Lower lobe of right lung (tissue), 2 donors: ENCODE measurements at regions not wholly inside any gene's neighbourhood (a gene's known extent, or its start where the extent isn't known, plus 50 kb on each side); places are given as distances from the start of the nearest gene placed in this dataset.
"Not testable (repeated sequence)": the region's sequence is repeated elsewhere in the genome, so short reads cannot be mapped to it uniquely, and the experiment has no call there.

ENCODE experiments used
- ATAC-seq, 2 donors: fragments of 200-7000 bp; cut with Tn5 transposase; one replicate each; pipeline ENCODE4 v1.9.1; 2020 to 2022; ENCODE audit warnings: mild to moderate bottlenecking in 2 of 2, moderate library complexity in 2 of 2
- DNase-seq: peaks from one replicate; pipeline ENCODE4 v3.0.0-alpha.2; 2020
- H3K27ac ChIP-seq: fragments of 200-600 bp; one replicate; pipeline ENCODE4 v1.8.0; 2022
- H3K27me3 ChIP-seq: fragments of 200-600 bp; one replicate; pipeline ENCODE4 v1.8.0; 2022; ENCODE audit warnings: low read depth
- H3K36me3 ChIP-seq: fragments of 200-600 bp; one replicate; pipeline ENCODE4 v1.8.0; 2022; ENCODE audit warnings: mild to moderate bottlenecking
- H3K4me1 ChIP-seq: fragments of 200-600 bp; one replicate; pipeline ENCODE4 v1.8.0; 2022
- H3K4me3 ChIP-seq: fragments of 200-600 bp; one replicate; pipeline ENCODE4 v1.8.0; 2022; ENCODE audit warnings: mild to moderate bottlenecking
- H3K9me3 ChIP-seq: fragments of 200-600 bp; one replicate; pipeline ENCODE4 v1.8.0; 2022
- CTCF ChIP-seq: fragments of 200-600 bp; IDR thresholded peaks from one replicate; pipeline ENCODE4 v1.8.0; 2022; ENCODE audit warnings: antibody characterized with exemption, mild to moderate bottlenecking
- intact Hi-C: fragments of 100-400 bp; cut with DNase I; formaldehyde crosslinking; loops from one replicate; pipeline ENCODE4 v1.11.0; 2022
- donor health status: DM: no; HTN: yes; CAD: no; lungs with severe emphysema.

GRCh38 chr4:27791640-27792039, 931.0 kb downstream of the STIM2 start:
- Histone ChIP-seq H3K4me3 (no peak overlapping the region), H3K4me1 (peaks cover 3% of the 10 kb centered on the region), H3K9me3 (no peaks in the 10 kb centered on the region), H3K27ac (no peak overlapping the region), H3K36me3 (no peaks in the 10 kb centered on the region), H3K27me3 (no peaks in the 10 kb centered on the region)
- no peak for TF ChIP-seq CTCF
- peak in 1 of 2 donors; percentile 67 for ATAC-seq
- no peak for DNase-seq
- intact Hi-C loops, result no loop called here

GRCh38 chr4:27807207-27807606, 946.6 kb downstream of the STIM2 start:
- Histone ChIP-seq H3K27me3 (no peaks in the 10 kb centered on the region), H3K36me3 (no peaks in the 10 kb centered on the region), H3K4me1 (no peaks in the 10 kb centered on the region), H3K27ac (no peak overlapping the region), H3K4me3 (no peak overlapping the region), H3K9me3 (no peaks in the 10 kb centered on the region)
- no peak for DNase-seq
- intact Hi-C loops, result no loop called here
- TF ChIP-seq CTCF, result no peak
- no peak for ATAC-seq

GRCh38 chr4:27811948-27812347, 951.3 kb downstream of the STIM2 start:
- H3K36me3 ChIP-seq, result no peaks in the 10 kb centered on the region
- DNase-seq, result no peak
- intact Hi-C loops, result no loop called here
- TF ChIP-seq CTCF, result no peak
- no peaks in the 10 kb centered on the region for H3K9me3 ChIP-seq
- ATAC-seq, result no peak
- H3K4me1 ChIP-seq, result no peaks in the 10 kb centered on the region
- no peak overlapping the region for H3K27ac ChIP-seq
- no peaks in the 10 kb centered on the region for H3K27me3 ChIP-seq
- H3K4me3 ChIP-seq, result no peak overlapping the region

GRCh38 chr4:27813226-27813625, 952.6 kb downstream of the STIM2 start:
- intact Hi-C loops, H3K9me3 ChIP-seq, H3K27ac ChIP-seq, H3K4me3 ChIP-seq, H3K27me3 ChIP-seq, H3K4me1 ChIP-seq, H3K36me3 ChIP-seq, DNase-seq, ATAC-seq: not testable (repeated sequence)

GRCh38 chr4:27813699-27814425, 953.2 kb downstream of the STIM2 start:
- H3K4me3 ChIP-seq, H3K4me1 ChIP-seq, DNase-seq, H3K27me3 ChIP-seq, ATAC-seq, H3K36me3 ChIP-seq, H3K9me3 ChIP-seq, H3K27ac ChIP-seq, intact Hi-C loops: not testable (repeated sequence)

- intact Hi-C loops, result no loop called here
- no peak for ATAC-seq
- TF ChIP-seq CTCF, result no peak
- Histone ChIP-seq H3K4me1 (no peaks in the 10 kb centered on the region), H3K36me3 (no peaks in the 10 kb centered on the region), H3K4me3 (no peak overlapping the region), H3K27me3 (no peaks in the 10 kb centered on the region), H3K9me3 (no peaks in the 10 kb centered on the region), H3K27ac (no peak overlapping the region)
- no peak for DNase-seq
Observed at GRCh38 chr4:27819246-27819645, 958.6 kb downstream of the STIM2 start.
